ENCODE measurements at regions not wholly inside any gene's neighbourhood (a gene's known extent, or its start where the extent isn't known, plus 50 kb on each side); places are given as distances from the start of the nearest gene placed in this dataset.

DNA sequence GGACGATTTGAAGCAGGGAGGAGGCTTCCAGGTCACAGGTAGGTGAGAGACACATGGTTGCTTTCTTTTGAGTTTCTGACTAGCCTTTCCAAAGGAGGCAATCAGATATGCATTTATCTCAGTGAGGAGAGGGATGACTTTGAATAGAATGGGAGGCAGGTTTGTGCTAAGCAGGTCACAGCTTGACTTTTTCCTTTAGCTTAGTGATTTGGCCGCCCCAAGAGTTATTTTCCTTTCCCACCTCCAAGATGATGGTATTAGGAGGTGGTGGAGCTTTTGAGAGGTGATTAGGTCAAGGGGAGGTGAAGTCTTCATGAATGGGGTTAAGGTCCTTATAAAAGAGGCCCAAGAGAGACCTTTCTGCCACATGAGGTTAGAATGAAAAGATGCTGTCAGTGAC lies 443.7 kb downstream of the TYW1 start:
- no peaks in the 10 kb centered on the region for H3K27me3 Mint-ChIP-seq (ENCODE audit: low read depth)
- H3K4me3 Mint-ChIP-seq, result no peak overlapping the region
- H3K4me1 Mint-ChIP-seq, result no peaks in the 10 kb centered on the region
- DNase-seq (ENCODE audit: low read depth, low spot score), result no peak
- H3K9me3 Mint-ChIP-seq, result no peaks in the 10 kb centered on the region
- peak overlapping the region; percentile 43 for H3K27ac Mint-ChIP-seq (ENCODE audit: unreplicated experiment)
- H3K36me3 Mint-ChIP-seq (ENCODE audit: low read depth), result no peaks in the 10 kb centered on the region
- TF ChIP-seq, protein P1, sequence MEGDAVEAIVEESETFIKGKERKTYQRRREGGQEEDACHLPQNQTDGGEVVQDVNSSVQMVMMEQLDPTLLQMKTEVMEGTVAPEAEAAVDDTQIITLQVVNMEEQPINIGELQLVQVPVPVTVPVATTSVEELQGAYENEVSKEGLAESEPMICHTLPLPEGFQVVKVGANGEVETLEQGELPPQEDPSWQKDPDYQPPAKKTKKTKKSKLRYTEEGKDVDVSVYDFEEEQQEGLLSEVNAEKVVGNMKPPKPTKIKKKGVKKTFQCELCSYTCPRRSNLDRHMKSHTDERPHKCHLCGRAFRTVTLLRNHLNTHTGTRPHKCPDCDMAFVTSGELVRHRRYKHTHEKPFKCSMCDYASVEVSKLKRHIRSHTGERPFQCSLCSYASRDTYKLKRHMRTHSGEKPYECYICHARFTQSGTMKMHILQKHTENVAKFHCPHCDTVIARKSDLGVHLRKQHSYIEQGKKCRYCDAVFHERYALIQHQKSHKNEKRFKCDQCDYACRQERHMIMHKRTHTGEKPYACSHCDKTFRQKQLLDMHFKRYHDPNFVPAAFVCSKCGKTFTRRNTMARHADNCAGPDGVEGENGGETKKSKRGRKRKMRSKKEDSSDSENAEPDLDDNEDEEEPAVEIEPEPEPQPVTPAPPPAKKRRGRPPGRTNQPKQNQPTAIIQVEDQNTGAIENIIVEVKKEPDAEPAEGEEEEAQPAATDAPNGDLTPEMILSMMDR (conservative IDR thresholded peaks at IDR 0.05), result no peak

DNA sequence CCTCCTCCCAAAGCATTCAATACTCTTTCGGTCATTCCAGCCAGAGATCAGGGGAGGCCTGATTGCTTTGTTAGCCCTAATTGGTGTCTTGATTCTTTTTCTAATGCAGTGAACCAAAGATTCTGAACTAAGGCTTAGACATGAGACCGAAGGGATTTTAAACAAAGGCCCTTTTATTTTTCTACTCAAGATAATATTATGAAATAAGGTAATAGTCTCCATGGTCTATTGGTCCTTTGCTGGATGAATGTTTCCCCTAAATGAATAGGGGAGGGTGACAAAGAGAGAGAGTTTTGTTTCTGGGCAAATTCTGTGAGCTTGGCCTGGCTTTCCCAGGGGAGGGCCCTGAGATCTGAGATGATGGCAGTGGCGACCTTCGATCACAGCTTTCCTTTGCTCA lies 449.1 kb downstream of the TYW1 start:
- no peak for DNase-seq (ENCODE audit: low read depth, low spot score)
- Mint-ChIP-seq H3K27me3 (ENCODE audit: low read depth) (no peaks in the 10 kb centered on the region), H3K36me3 (ENCODE audit: low read depth) (no peaks in the 10 kb centered on the region), H3K4me1 (no peaks in the 10 kb centered on the region), H3K4me3 (no peak overlapping the region), H3K9me3 (no peaks in the 10 kb centered on the region), H3K27ac (ENCODE audit: unreplicated experiment) (no peak overlapping the region)
- TF ChIP-seq, protein P1 (conservative IDR thresholded peaks at IDR 0.05), result no peak

GRCh38 chr7:67447297-67447696 lies 450.7 kb downstream of the TYW1 start:
- TF ChIP-seq, protein P1 (conservative IDR thresholded peaks at IDR 0.05), result no peak
- Mint-ChIP-seq H3K27me3 (ENCODE audit: low read depth) (no peaks in the 10 kb centered on the region), H3K27ac (ENCODE audit: unreplicated experiment) (no peak overlapping the region), H3K36me3 (ENCODE audit: low read depth) (no peaks in the 10 kb centered on the region), H3K4me3 (no peak overlapping the region), H3K9me3 (no peaks in the 10 kb centered on the region), H3K4me1 (no peaks in the 10 kb centered on the region)
- no peak for DNase-seq (ENCODE audit: low read depth, low spot score)

DNA sequence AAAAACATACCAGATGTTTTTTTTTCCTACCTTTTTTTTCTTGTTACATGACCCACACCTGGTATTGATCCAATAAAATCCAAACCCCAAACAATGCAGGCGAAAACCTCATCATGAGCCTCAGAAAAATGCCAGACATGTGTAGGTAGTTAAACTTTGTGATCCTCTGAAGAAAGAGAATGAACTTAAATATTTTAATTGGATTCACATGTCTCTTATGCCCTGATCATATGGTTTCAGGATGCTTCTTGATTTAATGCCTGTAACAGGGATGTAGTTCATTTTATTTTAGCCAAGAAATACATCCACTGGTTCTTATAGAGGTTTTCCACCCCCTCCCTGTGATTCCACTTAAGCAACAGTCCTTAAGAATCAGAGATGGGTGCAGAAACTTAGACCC lies 451.6 kb downstream of the TYW1 start:
- H3K27ac Mint-ChIP-seq (ENCODE audit: unreplicated experiment), result no peak overlapping the region
- H3K27me3 Mint-ChIP-seq (ENCODE audit: low read depth), result no peaks in the 10 kb centered on the region
- no peaks in the 10 kb centered on the region for H3K36me3 Mint-ChIP-seq (ENCODE audit: low read depth)
- no peak for DNase-seq (ENCODE audit: low read depth, low spot score)
- TF ChIP-seq, protein P1 (conservative IDR thresholded peaks at IDR 0.05), result no peak
- H3K9me3 Mint-ChIP-seq, result no peaks in the 10 kb centered on the region
- H3K4me1 Mint-ChIP-seq, result peaks cover 4% of the 10 kb centered on the region
- H3K4me3 Mint-ChIP-seq, result no peak overlapping the region

- Mint-ChIP-seq H3K4me3 (no peak overlapping the region), H3K27me3 (ENCODE audit: low read depth) (no peaks in the 10 kb centered on the region), H3K27ac (ENCODE audit: unreplicated experiment) (no peak overlapping the region), H3K4me1 (peaks cover 11% of the 10 kb centered on the region), H3K9me3 (no peaks in the 10 kb centered on the region), H3K36me3 (ENCODE audit: low read depth) (no peaks in the 10 kb centered on the region)
- TF ChIP-seq, protein P1 (conservative IDR thresholded peaks at IDR 0.05), result no peak
- DNase-seq (ENCODE audit: low read depth, low spot score), result no peak
These were observed 453.5 kb downstream of the TYW1 start for GRCh38 chr7:67450171-67450570.

DNA sequence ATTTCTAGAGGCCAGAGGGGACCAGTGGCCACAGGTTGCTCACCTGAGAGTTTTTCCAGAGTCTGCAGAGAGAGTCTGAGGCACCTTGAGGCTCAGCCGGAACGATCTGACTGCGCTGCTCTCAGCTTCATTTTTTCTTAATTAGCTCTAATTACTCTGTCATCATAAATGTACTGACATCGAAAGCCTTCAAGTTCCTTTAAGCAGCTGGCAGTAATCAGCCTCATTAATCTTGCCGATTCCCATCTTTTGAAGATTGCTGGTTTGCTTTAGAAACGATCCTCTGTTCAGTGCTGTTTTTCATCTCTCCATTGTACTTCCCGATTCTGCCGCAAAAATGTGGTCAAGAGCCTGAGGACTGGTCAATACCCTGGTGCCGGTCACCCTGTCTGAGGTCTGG lies 454.7 kb downstream of the TYW1 start:
- peaks cover 11% of the 10 kb centered on the region for H3K4me1 Mint-ChIP-seq

More for the DNA sequence above, 454.7 kb downstream of the TYW1 start:
- Mint-ChIP-seq H3K27ac (ENCODE audit: unreplicated experiment) (no peak overlapping the region), H3K4me3 (no peak overlapping the region), H3K27me3 (ENCODE audit: low read depth) (no peaks in the 10 kb centered on the region), H3K36me3 (ENCODE audit: low read depth) (no peaks in the 10 kb centered on the region), H3K9me3 (no peaks in the 10 kb centered on the region)
- DNase-seq (ENCODE audit: low read depth, low spot score), result no peak
- TF ChIP-seq, protein P1 (conservative IDR thresholded peaks at IDR 0.05), result no peak
